ENCODE measurements at regions not wholly inside any gene's neighbourhood (a gene's known extent, or its start where the extent isn't known, plus 50 kb on each side); places are given as distances from the start of the nearest gene placed in this dataset.

GRCh38 chr7:49714182-49714581 lies 59.3 kb upstream of the VWC2 start:
- Histone ChIP-seq H3K4me3 (ENCODE audit: low read length in 2 of 2) (no peak overlapping the region), H3K9me3 (ENCODE audit: control insufficient read depth in 2 of 2, insufficient read depth in 1 of 2, low read length in 1 of 2) (no peaks in the 10 kb centered on the region), H3K36me3 (ENCODE audit: control insufficient read depth in 2 of 2, insufficient read depth in 2 of 2, low read length in 1 of 2) (no peaks in the 10 kb centered on the region), H3K27ac (ENCODE audit: low read depth in 1 of 2, low read length in 1 of 2) (no peak overlapping the region), H3K4me1 (ENCODE audit: control insufficient read depth in 2 of 2, insufficient read depth in 2 of 2, low read length in 2 of 2) (no peaks in the 10 kb centered on the region), H3K27me3 (ENCODE audit: control insufficient read depth in 2 of 2, insufficient read depth in 1 of 2, low read length in 1 of 2) (no peaks in the 10 kb centered on the region)
- no peak for DNase-seq (ENCODE audit: low read depth in 6 of 9, low spot score in 9 of 9)
- WGBS = 83% methylated on average over 2 of the region's 2 CpGs

GRCh38 chr7:49715486-49715885 lies 58.0 kb upstream of the VWC2 start:
- Histone ChIP-seq H3K27ac (ENCODE audit: low read depth in 1 of 2, low read length in 1 of 2) (no peak overlapping the region), H3K9me3 (ENCODE audit: control insufficient read depth in 2 of 2, insufficient read depth in 1 of 2, low read length in 1 of 2) (no peaks in the 10 kb centered on the region), H3K27me3 (ENCODE audit: control insufficient read depth in 2 of 2, insufficient read depth in 1 of 2, low read length in 1 of 2) (no peaks in the 10 kb centered on the region), H3K36me3 (ENCODE audit: control insufficient read depth in 2 of 2, insufficient read depth in 2 of 2, low read length in 1 of 2) (no peaks in the 10 kb centered on the region), H3K4me1 (ENCODE audit: control insufficient read depth in 2 of 2, insufficient read depth in 2 of 2, low read length in 2 of 2) (no peaks in the 10 kb centered on the region), H3K4me3 (ENCODE audit: low read length in 2 of 2) (no peak overlapping the region)
- no peak for DNase-seq (ENCODE audit: low read depth in 6 of 9, low spot score in 9 of 9)
- WGBS = 93% methylated on average over 2 of the region's 2 CpGs

GRCh38 chr7:49717547-49717946 lies 55.9 kb upstream of the VWC2 start:
- Histone ChIP-seq H3K27ac (ENCODE audit: low read depth in 1 of 2, low read length in 1 of 2) (no peak overlapping the region), H3K4me3 (ENCODE audit: low read length in 2 of 2) (no peak overlapping the region), H3K27me3 (ENCODE audit: control insufficient read depth in 2 of 2, insufficient read depth in 1 of 2, low read length in 1 of 2) (no peaks in the 10 kb centered on the region), H3K36me3 (ENCODE audit: control insufficient read depth in 2 of 2, insufficient read depth in 2 of 2, low read length in 1 of 2) (no peaks in the 10 kb centered on the region), H3K9me3 (ENCODE audit: control insufficient read depth in 2 of 2, insufficient read depth in 1 of 2, low read length in 1 of 2) (no peaks in the 10 kb centered on the region), H3K4me1 (ENCODE audit: control insufficient read depth in 2 of 2, insufficient read depth in 2 of 2, low read length in 2 of 2) (no peaks in the 10 kb centered on the region)
- no peak for DNase-seq (ENCODE audit: low read depth in 6 of 9, low spot score in 9 of 9)
- WGBS = 87% methylated on average over 2 of the region's 2 CpGs

GRCh38 chr7:49718760-49719159 lies 54.7 kb upstream of the VWC2 start:
- Histone ChIP-seq H3K36me3 (ENCODE audit: control insufficient read depth in 2 of 2, insufficient read depth in 2 of 2, low read length in 1 of 2) (no peaks in the 10 kb centered on the region), H3K4me1 (ENCODE audit: control insufficient read depth in 2 of 2, insufficient read depth in 2 of 2, low read length in 2 of 2) (no peaks in the 10 kb centered on the region), H3K4me3 (ENCODE audit: low read length in 2 of 2) (no peak overlapping the region), H3K27ac (ENCODE audit: low read depth in 1 of 2, low read length in 1 of 2) (no peak overlapping the region), H3K27me3 (ENCODE audit: control insufficient read depth in 2 of 2, insufficient read depth in 1 of 2, low read length in 1 of 2) (no peaks in the 10 kb centered on the region), H3K9me3 (ENCODE audit: control insufficient read depth in 2 of 2, insufficient read depth in 1 of 2, low read length in 1 of 2) (no peaks in the 10 kb centered on the region)
- WGBS = 83% methylated on average over 4 of the region's 4 CpGs
- DNase-seq (ENCODE audit: low read depth in 6 of 9, low spot score in 9 of 9) = no peak

- H3K4me3 ChIP-seq (ENCODE audit: low read length in 2 of 2) = no peak overlapping the region
- DNase-seq (ENCODE audit: low read depth in 6 of 9, low spot score in 9 of 9) = no peak
- WGBS = 83% methylated on average over 4 of the region's 4 CpGs
- H3K36me3 ChIP-seq (ENCODE audit: control insufficient read depth in 2 of 2, insufficient read depth in 2 of 2, low read length in 1 of 2) = no peaks in the 10 kb centered on the region
- H3K9me3 ChIP-seq (ENCODE audit: control insufficient read depth in 2 of 2, insufficient read depth in 1 of 2, low read length in 1 of 2) = no peaks in the 10 kb centered on the region
- H3K4me1 ChIP-seq (ENCODE audit: control insufficient read depth in 2 of 2, insufficient read depth in 2 of 2, low read length in 2 of 2) = no peaks in the 10 kb centered on the region
- no peaks in the 10 kb centered on the region for H3K27me3 ChIP-seq (ENCODE audit: control insufficient read depth in 2 of 2, insufficient read depth in 1 of 2, low read length in 1 of 2)
- H3K27ac ChIP-seq (ENCODE audit: low read depth in 1 of 2, low read length in 1 of 2) = no peak overlapping the region
These were observed 52.0 kb upstream of the VWC2 start for GRCh38 chr7:49721441-49721840.

Measured in thymus (tissue), 11 donors.